VCaP (cell line): ENCODE measurements at regions not wholly inside any gene's neighbourhood (a gene's known extent, or its start where the extent isn't known, plus 50 kb on each side); places are given as distances from the start of the nearest gene placed in this dataset.

Experiments
- H3K27ac ChIP-seq: fragments of 450-650 bp; 2 replicates; pipeline ENCODE4 v1.5.1; 2017
- CTCF ChIP-seq: fragments of 450-650 bp; conservative IDR thresholded peaks from 2 replicates; pipeline ENCODE4 v1.5.1; 2017; ENCODE audit warnings: mild to moderate bottlenecking, moderate library complexity

GRCh38 chr11:42647993-42648392 lies 663.8 kb upstream of the API5 start:
- H3K27ac ChIP-seq = peak overlapping the region; percentile 66
- TF ChIP-seq CTCF = no peak

DNA sequence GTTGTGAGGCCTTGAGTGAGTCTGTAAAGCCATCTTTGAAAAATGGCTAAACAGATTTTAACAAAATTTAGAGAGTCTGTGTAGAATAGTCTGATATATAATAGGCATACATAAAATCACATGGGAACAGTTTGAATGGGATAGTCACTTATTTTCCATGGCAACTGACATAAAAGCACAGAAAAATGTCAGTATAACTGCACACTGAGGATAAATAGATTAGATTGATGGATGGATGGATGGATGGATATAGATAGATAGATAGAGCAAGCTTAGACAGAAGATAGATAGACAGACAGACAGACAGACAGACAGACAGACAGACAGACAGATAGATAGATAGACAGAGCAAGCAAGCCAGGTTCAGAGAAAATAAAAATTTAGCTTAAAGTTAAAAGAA lies 660.2 kb upstream of the API5 start:
- TF ChIP-seq CTCF = no peak
- no peak overlapping the region for H3K27ac ChIP-seq

DNA sequence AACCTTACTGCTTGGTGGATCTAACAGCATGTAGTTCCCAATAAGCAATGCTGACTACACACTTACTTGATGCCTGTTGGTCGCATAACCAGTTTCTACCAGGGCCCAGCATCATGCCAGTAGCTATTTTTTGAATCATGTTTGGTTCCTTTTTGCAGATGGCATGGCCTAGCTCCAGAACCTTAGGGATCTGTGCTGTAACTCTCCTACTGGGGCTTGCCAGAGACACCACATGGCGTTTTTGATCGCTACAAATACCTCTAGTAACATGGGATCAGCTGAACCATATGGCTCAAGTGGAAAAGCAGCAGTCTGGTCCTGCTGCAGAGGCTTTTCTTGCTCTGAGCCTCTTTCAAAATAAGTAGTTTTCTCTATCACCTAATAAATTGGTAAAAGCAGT lies 654.6 kb upstream of the API5 start:
- no peak overlapping the region for H3K27ac ChIP-seq
- no peak for TF ChIP-seq CTCF

- no peak overlapping the region for H3K27ac ChIP-seq
- no peak for TF ChIP-seq CTCF
Measured at GRCh38 chr11:42661942-42662341, 649.9 kb upstream of the API5 start.

DNA sequence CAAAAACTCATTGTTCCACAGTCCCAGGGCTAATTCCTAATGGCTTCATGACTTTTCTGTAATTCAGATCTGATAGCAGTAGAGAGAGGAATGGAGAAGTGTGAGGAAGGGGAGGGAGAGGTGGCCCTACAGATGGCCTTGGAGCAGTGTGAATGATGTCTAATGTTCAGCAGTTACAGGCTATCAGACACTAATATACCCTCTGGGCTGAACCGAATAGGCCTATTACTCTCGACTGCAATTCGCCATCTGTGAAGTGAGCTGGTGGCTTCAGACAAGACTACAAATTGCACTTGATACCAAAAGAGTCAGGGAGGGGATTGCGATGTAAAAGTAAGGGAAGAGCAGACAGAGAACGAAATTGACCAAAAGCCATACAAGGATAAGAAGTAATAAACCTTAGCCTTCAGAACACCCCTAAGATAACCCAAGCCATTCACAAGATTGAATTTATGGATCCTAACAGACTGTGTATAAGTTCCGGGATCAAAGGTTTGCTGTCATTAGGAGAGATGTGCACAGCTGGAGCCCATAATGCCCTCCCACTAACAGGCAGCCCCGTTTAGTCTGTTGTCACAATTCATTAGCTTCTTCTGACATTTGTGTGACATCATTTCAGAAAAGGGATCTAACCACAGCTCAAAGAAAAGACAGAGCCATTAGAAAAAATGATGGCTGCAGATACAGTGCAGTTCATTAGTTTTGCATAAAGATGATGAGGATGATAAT lies 642.4 kb upstream of the API5 start:
- no peak overlapping the region for H3K27ac ChIP-seq
- no peak for TF ChIP-seq CTCF

- no peak overlapping the region for H3K27ac ChIP-seq
- TF ChIP-seq CTCF = no peak
Measured at GRCh38 chr11:42674436-42674835, 637.4 kb upstream of the API5 start.

DNA sequence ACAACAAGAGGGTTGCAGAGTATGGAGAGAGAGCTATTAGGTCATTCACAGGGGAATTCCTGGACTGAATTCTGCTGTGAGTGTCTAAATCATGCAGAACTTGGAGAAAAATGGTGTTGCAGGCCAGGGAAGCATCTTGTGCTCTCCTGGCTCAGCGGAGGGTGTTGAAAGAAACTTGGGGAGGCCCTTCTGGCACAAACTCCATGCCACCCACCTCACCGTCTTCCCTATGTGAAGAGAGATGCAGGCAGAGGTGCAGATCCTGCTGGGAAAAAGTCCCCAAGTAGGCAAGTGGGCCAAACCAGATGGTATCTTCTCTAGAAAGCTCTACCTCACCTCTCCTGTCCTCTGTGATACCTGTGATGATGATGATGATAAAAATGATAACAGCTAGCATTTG lies 604.3 kb upstream of the API5 start:
- no peak for TF ChIP-seq CTCF
- no peak overlapping the region for H3K27ac ChIP-seq
